ENCODE measurements at regions not wholly inside any gene's neighbourhood (a gene's known extent, or its start where the extent isn't known, plus 50 kb on each side); places are given as distances from the start of the nearest gene placed in this dataset.

- TF ChIP-seq REST (IDR thresholded peaks at IDR 0.05; ENCODE audit: borderline replicate concordance), result no peak
- no peak for TF ChIP-seq CTCF (IDR thresholded peaks at IDR 0.05; ENCODE audit: poor library complexity, severe bottlenecking)
- no peak for TF ChIP-seq EZH2 (IDR thresholded peaks at IDR 0.05; ENCODE audit: borderline replicate concordance, insufficient read depth, low read length, poor library complexity, severe bottlenecking)
- no peak for TF ChIP-seq EP300 (conservative IDR thresholded peaks at IDR 0.05; ENCODE audit: poor library complexity, severe bottlenecking)
- no peak for TF ChIP-seq SMC3 (conservative IDR thresholded peaks at IDR 0.05; ENCODE audit: poor library complexity)
Observed at GRCh38 chr3:159823780-159824179, 164.9 kb upstream of the IL12A start.

Data from neural cell (in vitro differentiated cells).